NCI-H748 treated with DMSO at 0.1 percent for 48 hours (cell line): ENCODE measurements at regions not wholly inside any gene's neighbourhood (a gene's known extent, or its start where the extent isn't known, plus 50 kb on each side); places are given as distances from the start of the nearest gene placed in this dataset.
"Not testable (repeated sequence)": the region's sequence is repeated elsewhere in the genome, so short reads cannot be mapped to it uniquely, and the experiment has no call there.

Experiments
- DNase-seq: peaks from one replicate; lab custom pipeline; 2025; lab: John Stamatoyannopoulos, UW

GRCh38 chr6:163771180-163771579 is 356.7 kb downstream of the QKI start:
- no peak for DNase-seq

- DNase-seq = no peak
These were observed 354.4 kb downstream of the QKI start for GRCh38 chr6:163768905-163769304.

GRCh38 chr6:163766936-163767335 is 352.4 kb downstream of the QKI start:
- no peak for DNase-seq

- DNase-seq = no peak
These were observed 350.8 kb downstream of the QKI start for GRCh38 chr6:163765335-163765734.

GRCh38 chr6:163764565-163764964 is 350.0 kb downstream of the QKI start:
- DNase-seq = no peak

GRCh38 chr6:163761481-163761880 is 347.0 kb downstream of the QKI start:
- DNase-seq = no peak

GRCh38 chr6:163760860-163761259 is 346.3 kb downstream of the QKI start:
- no peak for DNase-seq

GRCh38 chr6:163759542-163759941 is 345.0 kb downstream of the QKI start:
- DNase-seq = no peak

GRCh38 chr6:163757520-163757919 is 343.0 kb downstream of the QKI start:
- no peak for DNase-seq

GRCh38 chr6:163756079-163756478 is 341.6 kb downstream of the QKI start:
- DNase-seq = no peak

GRCh38 chr6:163754866-163755265 is 340.3 kb downstream of the QKI start:
- no peak for DNase-seq

- no peak for DNase-seq
These were observed 338.9 kb downstream of the QKI start for GRCh38 chr6:163753430-163753829.

- DNase-seq = no peak
These were observed 337.9 kb downstream of the QKI start for GRCh38 chr6:163752446-163752845.

GRCh38 chr6:163751032-163751525 is 336.6 kb downstream of the QKI start:
- no peak for DNase-seq

GRCh38 chr6:163750431-163751031 is 336.0 kb downstream of the QKI start:
- no peak for DNase-seq

- DNase-seq = no peak
These were observed 334.4 kb downstream of the QKI start for GRCh38 chr6:163748886-163749285.

GRCh38 chr6:163748036-163748435 is 333.5 kb downstream of the QKI start:
- DNase-seq = no peak

- DNase-seq = not testable (repeated sequence)
These were observed 332.5 kb downstream of the QKI start for GRCh38 chr6:163747058-163747457.

- no peak for DNase-seq
These were observed 331.2 kb downstream of the QKI start for GRCh38 chr6:163745536-163746400.

- DNase-seq = no peak
These were observed 329.9 kb downstream of the QKI start for GRCh38 chr6:163744256-163744925.

- DNase-seq = no peak
These were observed 329.3 kb downstream of the QKI start for GRCh38 chr6:163743796-163744195.

GRCh38 chr6:163741743-163742363 is 327.3 kb downstream of the QKI start:
- DNase-seq = no peak
